HG02885 (cell line): ENCODE measurements at regions not wholly inside any gene's neighbourhood (a gene's known extent, or its start where the extent isn't known, plus 50 kb on each side); places are given as distances from the start of the nearest gene placed in this dataset.
"Not testable (repeated sequence)": the region's sequence is repeated elsewhere in the genome, so short reads cannot be mapped to it uniquely, and the experiment has no call there.

Experiments
- ATAC-seq: cut with Tn5 transposase; IDR thresholded peaks from one replicate; pipeline ENCODE4 v1.9.1; 2021; ENCODE audit warnings: mild to moderate bottlenecking; ENCODE audit not compliant: unreplicated experiment, poor library complexity

- no peak for ATAC-seq
Measured at GRCh38 chr18:41643427-41643826, 311.6 kb upstream of the PIK3C3 start.

- ATAC-seq: no peak
Measured at GRCh38 chr18:41642756-41643155, 312.3 kb upstream of the PIK3C3 start.

- no peak for ATAC-seq
Measured at GRCh38 chr18:41639218-41639617, 315.8 kb upstream of the PIK3C3 start.

- ATAC-seq: not testable (repeated sequence)
Measured at GRCh38 chr18:41631723-41632285, 323.2 kb upstream of the PIK3C3 start.

- no peak for ATAC-seq
Measured at GRCh38 chr18:41630232-41630886, 324.7 kb upstream of the PIK3C3 start.

GRCh38 chr18:41624460-41624859 lies 330.6 kb upstream of the PIK3C3 start:
- no peak for ATAC-seq

- no peak for ATAC-seq
Measured at GRCh38 chr18:41621177-41621576, 333.9 kb upstream of the PIK3C3 start.

- ATAC-seq: no peak
Measured at GRCh38 chr18:41618147-41618546, 336.9 kb upstream of the PIK3C3 start.

GRCh38 chr18:41617647-41618046 lies 337.4 kb upstream of the PIK3C3 start:
- no peak for ATAC-seq

GRCh38 chr18:41613003-41613609 lies 341.9 kb upstream of the PIK3C3 start:
- ATAC-seq: no peak

GRCh38 chr18:41604964-41605363 lies 350.1 kb upstream of the PIK3C3 start:
- ATAC-seq: no peak

- no peak for ATAC-seq
Measured at GRCh38 chr18:41602034-41602433, 353.0 kb upstream of the PIK3C3 start.

- ATAC-seq: no peak
Measured at GRCh38 chr18:41600693-41601391, 354.2 kb upstream of the PIK3C3 start.

- no peak for ATAC-seq
Measured at GRCh38 chr18:41599466-41599865, 355.6 kb upstream of the PIK3C3 start.

- no peak for ATAC-seq
Measured at GRCh38 chr18:41594582-41594981, 360.5 kb upstream of the PIK3C3 start.

GRCh38 chr18:41593171-41593675 lies 361.8 kb upstream of the PIK3C3 start:
- ATAC-seq: no peak

GRCh38 chr18:41587976-41588375 lies 367.1 kb upstream of the PIK3C3 start:
- ATAC-seq: no peak

- ATAC-seq: no peak
Measured at GRCh38 chr18:41585512-41585911, 369.5 kb upstream of the PIK3C3 start.

GRCh38 chr18:41579185-41579584 lies 375.8 kb upstream of the PIK3C3 start:
- no peak for ATAC-seq

GRCh38 chr18:41577529-41577928 lies 377.5 kb upstream of the PIK3C3 start:
- no peak for ATAC-seq

- ATAC-seq: no peak
Measured at GRCh38 chr18:41576643-41577042, 378.4 kb upstream of the PIK3C3 start.
